ENCODE measurements at regions not wholly inside any gene's neighbourhood (a gene's known extent, or its start where the extent isn't known, plus 50 kb on each side); places are given as distances from the start of the nearest gene placed in this dataset.

- Histone ChIP-seq H3K4me1 (ENCODE audit: insufficient read depth, low read length) (no peaks in the 10 kb centered on the region), H3K4me3 (ENCODE audit: low read length) (no peak overlapping the region), H3K9ac (ENCODE audit: low read depth, low read length) (no peak overlapping the region), H3K36me3 (ENCODE audit: insufficient read depth, low read depth, low read length) (no peaks in the 10 kb centered on the region), H3K27me3 (ENCODE audit: insufficient read depth, low read length) (no peaks in the 10 kb centered on the region), H3K9me3 (ENCODE audit: insufficient read depth, low read depth, low read length) (peaks cover 5% of the 10 kb centered on the region), H3K27ac (ENCODE audit: low read length) (no peak overlapping the region)
These were observed 334.6 kb upstream of the TGFBR2 start for GRCh38 chr3:30271781-30272180.

- H3K9me3 ChIP-seq (ENCODE audit: insufficient read depth, low read depth, low read length): peaks cover 21% of the 10 kb centered on the region
- no peaks in the 10 kb centered on the region for H3K4me1 ChIP-seq (ENCODE audit: insufficient read depth, low read length)
- no peak overlapping the region for H3K9ac ChIP-seq (ENCODE audit: low read depth, low read length)
- no peaks in the 10 kb centered on the region for H3K36me3 ChIP-seq (ENCODE audit: insufficient read depth, low read depth, low read length)
- H3K4me3 ChIP-seq (ENCODE audit: low read length): no peak overlapping the region
- no peaks in the 10 kb centered on the region for H3K27me3 ChIP-seq (ENCODE audit: insufficient read depth, low read length)
- no peak overlapping the region for H3K27ac ChIP-seq (ENCODE audit: low read length)
These were observed 332.9 kb upstream of the TGFBR2 start for GRCh38 chr3:30273304-30274072.

GRCh38 chr3:30277494-30277893 is 328.9 kb upstream of the TGFBR2 start:
- H3K27ac ChIP-seq (ENCODE audit: low read length): no peak overlapping the region
- H3K9ac ChIP-seq (ENCODE audit: low read depth, low read length): no peak overlapping the region
- peaks cover 34% of the 10 kb centered on the region for H3K9me3 ChIP-seq (ENCODE audit: insufficient read depth, low read depth, low read length)
- H3K4me1 ChIP-seq (ENCODE audit: insufficient read depth, low read length): peaks cover 5% of the 10 kb centered on the region; the same call in 1 of the 2 replicates
- no peak overlapping the region for H3K4me3 ChIP-seq (ENCODE audit: low read length)
- no peaks in the 10 kb centered on the region for H3K27me3 ChIP-seq (ENCODE audit: insufficient read depth, low read length)
- H3K36me3 ChIP-seq (ENCODE audit: insufficient read depth, low read depth, low read length): no peaks in the 10 kb centered on the region

GRCh38 chr3:30281526-30281925 is 324.9 kb upstream of the TGFBR2 start:
- H3K27me3 ChIP-seq (ENCODE audit: insufficient read depth, low read length): no peaks in the 10 kb centered on the region
- peaks cover 9% of the 10 kb centered on the region for H3K4me1 ChIP-seq (ENCODE audit: insufficient read depth, low read length)
- no peak overlapping the region for H3K27ac ChIP-seq (ENCODE audit: low read length)
- H3K4me3 ChIP-seq (ENCODE audit: low read length): no peak overlapping the region
- no peak overlapping the region for H3K9ac ChIP-seq (ENCODE audit: low read depth, low read length)
- H3K9me3 ChIP-seq (ENCODE audit: insufficient read depth, low read depth, low read length): peaks cover 32% of the 10 kb centered on the region; the same call in 1 of the 2 replicates
- H3K36me3 ChIP-seq (ENCODE audit: insufficient read depth, low read depth, low read length): no peaks in the 10 kb centered on the region

- Histone ChIP-seq H3K4me1 (ENCODE audit: insufficient read depth, low read length) (peaks cover 9% of the 10 kb centered on the region), H3K9me3 (ENCODE audit: insufficient read depth, low read depth, low read length) (peaks cover 25% of the 10 kb centered on the region; the same call in 1 of the 2 replicates), H3K27me3 (ENCODE audit: insufficient read depth, low read length) (no peaks in the 10 kb centered on the region), H3K27ac (ENCODE audit: low read length) (no peak overlapping the region), H3K4me3 (ENCODE audit: low read length) (peak overlapping the region; percentile 45; the same call in 1 of the 2 replicates), H3K9ac (ENCODE audit: low read depth, low read length) (no peak overlapping the region), H3K36me3 (ENCODE audit: insufficient read depth, low read depth, low read length) (no peaks in the 10 kb centered on the region)
These were observed 324.2 kb upstream of the TGFBR2 start for GRCh38 chr3:30282154-30282696.

- no peak overlapping the region for H3K27ac ChIP-seq (ENCODE audit: low read length)
- no peaks in the 10 kb centered on the region for H3K36me3 ChIP-seq (ENCODE audit: insufficient read depth, low read depth, low read length)
- H3K4me1 ChIP-seq (ENCODE audit: insufficient read depth, low read length): peaks cover 20% of the 10 kb centered on the region
- H3K9ac ChIP-seq (ENCODE audit: low read depth, low read length): no peak overlapping the region
- no peak overlapping the region for H3K4me3 ChIP-seq (ENCODE audit: low read length)
- no peaks in the 10 kb centered on the region for H3K27me3 ChIP-seq (ENCODE audit: insufficient read depth, low read length)
- H3K9me3 ChIP-seq (ENCODE audit: insufficient read depth, low read depth, low read length): no peaks in the 10 kb centered on the region
These were observed 321.0 kb upstream of the TGFBR2 start for GRCh38 chr3:30285188-30286006.

- Histone ChIP-seq H3K9ac (ENCODE audit: low read depth, low read length) (no peak overlapping the region), H3K27me3 (ENCODE audit: insufficient read depth, low read length) (no peaks in the 10 kb centered on the region), H3K9me3 (ENCODE audit: insufficient read depth, low read depth, low read length) (no peaks in the 10 kb centered on the region), H3K27ac (ENCODE audit: low read length) (no peak overlapping the region), H3K36me3 (ENCODE audit: insufficient read depth, low read depth, low read length) (no peaks in the 10 kb centered on the region), H3K4me3 (ENCODE audit: low read length) (no peak overlapping the region), H3K4me1 (ENCODE audit: insufficient read depth, low read length) (peaks cover 20% of the 10 kb centered on the region)
These were observed 320.3 kb upstream of the TGFBR2 start for GRCh38 chr3:30286007-30286669.

- no peaks in the 10 kb centered on the region for H3K27me3 ChIP-seq (ENCODE audit: insufficient read depth, low read length)
- no peak overlapping the region for H3K4me3 ChIP-seq (ENCODE audit: low read length)
- H3K9me3 ChIP-seq (ENCODE audit: insufficient read depth, low read depth, low read length): no peaks in the 10 kb centered on the region
- peaks cover 20% of the 10 kb centered on the region for H3K4me1 ChIP-seq (ENCODE audit: insufficient read depth, low read length)
- no peak overlapping the region for H3K27ac ChIP-seq (ENCODE audit: low read length)
- no peak overlapping the region for H3K9ac ChIP-seq (ENCODE audit: low read depth, low read length)
- H3K36me3 ChIP-seq (ENCODE audit: insufficient read depth, low read depth, low read length): no peaks in the 10 kb centered on the region
These were observed 319.6 kb upstream of the TGFBR2 start for GRCh38 chr3:30286811-30287210.

GRCh38 chr3:30288830-30289229 is 317.6 kb upstream of the TGFBR2 start:
- H3K9me3 ChIP-seq (ENCODE audit: insufficient read depth, low read depth, low read length): no peaks in the 10 kb centered on the region
- no peak overlapping the region for H3K27ac ChIP-seq (ENCODE audit: low read length)
- H3K4me1 ChIP-seq (ENCODE audit: insufficient read depth, low read length): peaks cover 11% of the 10 kb centered on the region

GRCh38 chr3:30289324-30289723 is 317.1 kb upstream of the TGFBR2 start:
- H3K36me3 ChIP-seq (ENCODE audit: insufficient read depth, low read depth, low read length): no peaks in the 10 kb centered on the region
- H3K27ac ChIP-seq (ENCODE audit: low read length): no peak overlapping the region
- H3K9ac ChIP-seq (ENCODE audit: low read depth, low read length): no peak overlapping the region
- no peaks in the 10 kb centered on the region for H3K27me3 ChIP-seq (ENCODE audit: insufficient read depth, low read length)
- no peak overlapping the region for H3K4me3 ChIP-seq (ENCODE audit: low read length)
- peaks cover 11% of the 10 kb centered on the region for H3K4me1 ChIP-seq (ENCODE audit: insufficient read depth, low read length)
- no peaks in the 10 kb centered on the region for H3K9me3 ChIP-seq (ENCODE audit: insufficient read depth, low read depth, low read length)

More at GRCh38 chr3:30288830-30289229, 317.6 kb upstream of the TGFBR2 start:
- H3K36me3 ChIP-seq (ENCODE audit: insufficient read depth, low read depth, low read length): no peaks in the 10 kb centered on the region
- H3K4me3 ChIP-seq (ENCODE audit: low read length): no peak overlapping the region
- H3K9ac ChIP-seq (ENCODE audit: low read depth, low read length): no peak overlapping the region
- H3K27me3 ChIP-seq (ENCODE audit: insufficient read depth, low read length): no peaks in the 10 kb centered on the region

GRCh38 chr3:30289766-30290165 is 316.6 kb upstream of the TGFBR2 start:
- H3K27ac ChIP-seq (ENCODE audit: low read length): no peak overlapping the region
- no peaks in the 10 kb centered on the region for H3K27me3 ChIP-seq (ENCODE audit: insufficient read depth, low read length)
- no peak overlapping the region for H3K9ac ChIP-seq (ENCODE audit: low read depth, low read length)
- H3K4me3 ChIP-seq (ENCODE audit: low read length): no peak overlapping the region
- no peaks in the 10 kb centered on the region for H3K36me3 ChIP-seq (ENCODE audit: insufficient read depth, low read depth, low read length)
- H3K4me1 ChIP-seq (ENCODE audit: insufficient read depth, low read length): peaks cover 11% of the 10 kb centered on the region
- no peaks in the 10 kb centered on the region for H3K9me3 ChIP-seq (ENCODE audit: insufficient read depth, low read depth, low read length)
